PC-9 (cell line): ENCODE measurements at regions not wholly inside any gene's neighbourhood (a gene's known extent, or its start where the extent isn't known, plus 50 kb on each side); places are given as distances from the start of the nearest gene placed in this dataset.

Experiments used
- BruUV-seq: library from RNA; stranded (reverse); fragments of 400-500 nt; replicated peaks from 2 replicates; lab custom pipeline; 2021; lab: Mats Ljungman, UMichigan
- CTCF ChIA-PET: fragments of 300-600 bp; sonication (Branson Sonifier 250); formaldehyde crosslinking; loops from one replicate; lab custom pipeline; 2022; ENCODE audit warnings: antibody characterized with exemption; lab: Charles Lee
- POLR2A ChIA-PET: fragments of 300-600 bp; sonication (Branson Sonifier 250); formaldehyde crosslinking; loops from one replicate; lab custom pipeline; 2022; ENCODE audit warnings: antibody characterized with exemption; ENCODE audit not compliant: unreplicated experiment; lab: Charles Lee
- DNase-seq, 2 experiments: peaks; one replicate each; pipeline versions ENCODE4 v3.0.0 to v3.0.0-alpha.2; 2015 to 2022; ENCODE audit warnings: mixed read lengths in 1 of 2
- H2AFZ ChIP-seq: fragments of 200-600 bp; sonication (generic); 2 replicates; pipeline ENCODE4 v1.8.1; 2017; ENCODE audit warnings: antibody characterized with exemption
- H3F3A ChIP-seq: fragments of 200-600 bp; sonication (generic); 2 replicates; pipeline ENCODE4 v1.8.1; 2017; ENCODE audit warnings: antibody characterized with exemption, mild to moderate bottlenecking, low read depth; ENCODE audit not compliant: insufficient read depth
- H3K27ac ChIP-seq: fragments of 200-600 bp; sonication (generic); 2 replicates; pipeline ENCODE4 v1.6.1; 2016; ENCODE audit warnings: mixed run types
- H3K27me3 ChIP-seq: fragments of 200-600 bp; sonication (generic); 2 replicates; pipeline ENCODE4 v1.6.1; 2016; ENCODE audit warnings: low read depth, mixed run types; ENCODE audit not compliant: insufficient read depth
- H3K36me3 ChIP-seq: fragments of 200-600 bp; sonication (generic); 2 replicates; pipeline ENCODE4 v1.6.1; 2016; ENCODE audit warnings: low read depth, mixed run types
- H3K4me1 ChIP-seq: fragments of 200-600 bp; sonication (generic); replicated peaks from 2 replicates; pipeline ENCODE4 v1.6.1; 2016; ENCODE audit warnings: mixed run types; ENCODE audit not compliant: insufficient read depth
- H3K4me2 ChIP-seq: fragments of 200-600 bp; sonication (generic); 2 replicates; pipeline ENCODE4 v1.6.1; 2017; ENCODE audit warnings: mixed run types
- H3K4me3 ChIP-seq: fragments of 200-600 bp; sonication (generic); 2 replicates; pipeline ENCODE4 v1.6.1; 2016; ENCODE audit warnings: mixed run types
- H3K79me2 ChIP-seq: fragments of 200-600 bp; sonication (generic); 2 replicates; pipeline ENCODE4 v1.6.1; 2017; ENCODE audit warnings: low read depth, mixed run types
- H3K9me2 ChIP-seq: fragments of 200-600 bp; sonication (generic); 2 replicates; pipeline ENCODE4 v1.8.1; 2017; ENCODE audit warnings: mild to moderate bottlenecking; ENCODE audit not compliant: insufficient read depth
- H3K9me3 ChIP-seq: fragments of 200-600 bp; sonication (generic); 2 replicates; pipeline ENCODE4 v1.8.1; 2016; ENCODE audit warnings: low read depth; ENCODE audit not compliant: insufficient read depth
- H4K20me1 ChIP-seq: fragments of 200-600 bp; sonication (generic); 2 replicates; pipeline ENCODE4 v1.8.1; 2017; ENCODE audit not compliant: insufficient read depth
- CTCF ChIP-seq: fragments of 200-600 bp; sonication (generic); conservative IDR thresholded peaks from 2 replicates; pipeline ENCODE4 v1.6.1; 2017; ENCODE audit warnings: mixed run types, antibody characterized with exemption, mild to moderate bottlenecking, moderate library complexity
- EZH2 ChIP-seq: fragments of 200-600 bp; sonication (generic); IDR thresholded peaks from 2 replicates; pipeline ENCODE4 v1.8.0; 2017; ENCODE audit warnings: antibody characterized with exemption, low read depth
- intact Hi-C: fragments of 100-400 bp; cut with micrococcal nuclease; formaldehyde crosslinking; loops from one replicate; pipeline ENCODE4 v1.10.0; 2022; ENCODE audit not compliant: unreplicated experiment

GRCh38 chr1:3976821-3977220, 76.7 kb upstream of the C1orf174 start:
- DNase-seq: no peak
- no peaks in the 10 kb centered on the region for H3K79me2 ChIP-seq
- no peak overlapping the region for H3K4me3 ChIP-seq
- no peaks in the 10 kb centered on the region for H3K36me3 ChIP-seq
- no peaks in the 10 kb centered on the region for H3K4me1 ChIP-seq
- H3K9me2 ChIP-seq: no peaks in the 10 kb centered on the region
- no peak overlapping the region for H2AFZ ChIP-seq
- H3F3A ChIP-seq: no peaks in the 10 kb centered on the region
- no TSS peak for BruUV-seq
- intact Hi-C loops: no loop called here
- H4K20me1 ChIP-seq: no peaks in the 10 kb centered on the region
- POLR2A ChIA-PET: no interaction called here
- no peaks in the 10 kb centered on the region for H3K9me3 ChIP-seq
- H3K27me3 ChIP-seq: peaks cover 98% of the 10 kb centered on the region
- TF ChIP-seq EZH2: no peak
- TF ChIP-seq CTCF: no peak
- H3K4me2 ChIP-seq: no peak overlapping the region
- H3K27ac ChIP-seq: no peak overlapping the region
- CTCF ChIA-PET: no interaction called here

GRCh38 chr1:3978196-3978989, 78.3 kb upstream of the C1orf174 start:
- H3K9me3 ChIP-seq: no peaks in the 10 kb centered on the region
- ChIA-PET CTCF (no interaction called here), POLR2A (no interaction called here)
- no peaks in the 10 kb centered on the region for H4K20me1 ChIP-seq
- H3F3A ChIP-seq: no peaks in the 10 kb centered on the region
- no TSS peak for BruUV-seq
- H3K79me2 ChIP-seq: no peaks in the 10 kb centered on the region
- H3K27ac ChIP-seq: no peak overlapping the region
- intact Hi-C loops: no loop called here
- no peaks in the 10 kb centered on the region for H3K9me2 ChIP-seq
- H3K36me3 ChIP-seq: no peaks in the 10 kb centered on the region
- H3K27me3 ChIP-seq: peaks cover 98% of the 10 kb centered on the region
- H3K4me2 ChIP-seq: no peak overlapping the region
- TF ChIP-seq CTCF: no peak
- TF ChIP-seq EZH2: no peak
- DNase-seq: no peak
- no peak overlapping the region for H2AFZ ChIP-seq
- no peaks in the 10 kb centered on the region for H3K4me1 ChIP-seq
- H3K4me3 ChIP-seq: no peak overlapping the region

GRCh38 chr1:3978990-3979325, 78.9 kb upstream of the C1orf174 start:
- H3K27ac ChIP-seq: no peak overlapping the region
- no peaks in the 10 kb centered on the region for H3K9me3 ChIP-seq
- H3K4me1 ChIP-seq: no peaks in the 10 kb centered on the region
- no peak for DNase-seq
- no peak overlapping the region for H3K4me2 ChIP-seq
- ChIA-PET CTCF (no interaction called here), POLR2A (no interaction called here)
- H3K36me3 ChIP-seq: no peaks in the 10 kb centered on the region
- no peak overlapping the region for H3K4me3 ChIP-seq
- peaks cover 97% of the 10 kb centered on the region for H3K27me3 ChIP-seq
- no peaks in the 10 kb centered on the region for H3F3A ChIP-seq
- TF ChIP-seq CTCF: no peak
- no peak for TF ChIP-seq EZH2
- no peaks in the 10 kb centered on the region for H4K20me1 ChIP-seq
- no peaks in the 10 kb centered on the region for H3K9me2 ChIP-seq
- H3K79me2 ChIP-seq: no peaks in the 10 kb centered on the region
- intact Hi-C loops: no loop called here
- BruUV-seq: no TSS peak
- H2AFZ ChIP-seq: no peak overlapping the region
